ENCODE measurements at regions not wholly inside any gene's neighbourhood (a gene's known extent, or its start where the extent isn't known, plus 50 kb on each side); places are given as distances from the start of the nearest gene placed in this dataset.

DNA sequence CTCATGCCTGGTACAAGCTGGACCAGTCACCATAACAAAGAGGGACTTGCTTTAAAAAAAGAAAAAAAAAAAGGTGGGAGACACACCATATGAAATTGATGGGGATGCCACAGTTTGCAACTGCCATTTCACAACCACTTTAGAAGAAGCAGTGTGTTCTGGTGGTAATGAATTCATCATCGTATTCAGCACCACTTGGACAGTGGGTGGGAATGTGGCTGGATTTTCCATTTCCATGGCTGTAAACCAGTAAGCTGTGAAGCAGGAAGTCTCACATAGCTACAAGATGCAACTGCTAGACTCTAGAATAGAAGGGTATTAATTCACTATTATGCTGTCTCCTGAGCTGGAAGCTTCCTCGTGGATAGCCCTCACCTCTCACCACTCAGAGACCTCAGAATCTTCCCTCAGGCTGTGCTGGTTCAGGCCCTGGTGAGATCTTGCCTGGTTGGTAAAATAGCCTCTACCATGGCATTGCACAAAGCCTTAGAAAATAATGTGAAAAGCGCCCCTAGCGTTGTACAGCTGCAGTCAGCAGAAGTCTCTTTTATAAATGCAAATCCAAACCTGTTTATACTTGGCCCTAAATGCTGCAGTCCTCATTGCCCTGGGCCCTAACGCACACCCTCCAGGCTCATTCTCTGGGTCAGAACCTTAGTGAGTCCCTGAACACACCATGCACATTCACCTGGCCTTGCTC is 150.7 kb downstream of the KCTD15 start:
- no peak for DNase-seq (ENCODE audit: low read depth, low spot score)

DNA sequence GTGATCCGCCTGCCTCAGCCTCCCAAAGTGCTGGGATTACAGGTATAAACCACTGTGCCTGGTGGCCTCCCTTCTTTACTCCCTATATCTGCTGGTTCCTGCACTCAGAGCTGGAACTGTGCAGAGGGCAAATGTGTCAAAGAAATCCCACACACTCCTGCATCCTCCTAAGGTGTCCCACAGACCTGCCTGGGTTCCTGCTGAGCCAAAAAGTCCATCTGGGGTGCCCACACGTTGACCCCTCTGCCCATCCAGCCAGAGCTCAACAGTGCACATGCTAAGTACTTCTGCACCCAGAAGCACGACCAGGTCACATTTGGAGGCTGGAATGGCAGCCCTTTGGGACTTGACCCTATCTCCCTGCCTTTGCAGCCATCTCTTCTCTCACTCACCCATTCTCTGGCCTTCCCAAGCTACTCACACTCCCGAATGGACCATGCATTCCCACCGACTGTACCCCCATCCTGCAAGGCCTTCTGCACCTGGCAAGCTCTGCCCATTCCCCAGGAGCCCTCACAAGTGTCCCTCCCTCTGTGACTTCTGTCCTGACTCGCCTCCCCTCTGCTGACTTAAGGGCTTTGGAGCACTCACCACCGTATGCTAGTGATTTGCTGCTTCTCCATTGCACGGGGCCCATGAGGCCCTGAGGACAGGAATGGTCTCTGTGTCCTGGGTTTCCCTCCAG is 152.1 kb downstream of the KCTD15 start:
- DNase-seq (ENCODE audit: low read depth, low spot score): no peak

DNA sequence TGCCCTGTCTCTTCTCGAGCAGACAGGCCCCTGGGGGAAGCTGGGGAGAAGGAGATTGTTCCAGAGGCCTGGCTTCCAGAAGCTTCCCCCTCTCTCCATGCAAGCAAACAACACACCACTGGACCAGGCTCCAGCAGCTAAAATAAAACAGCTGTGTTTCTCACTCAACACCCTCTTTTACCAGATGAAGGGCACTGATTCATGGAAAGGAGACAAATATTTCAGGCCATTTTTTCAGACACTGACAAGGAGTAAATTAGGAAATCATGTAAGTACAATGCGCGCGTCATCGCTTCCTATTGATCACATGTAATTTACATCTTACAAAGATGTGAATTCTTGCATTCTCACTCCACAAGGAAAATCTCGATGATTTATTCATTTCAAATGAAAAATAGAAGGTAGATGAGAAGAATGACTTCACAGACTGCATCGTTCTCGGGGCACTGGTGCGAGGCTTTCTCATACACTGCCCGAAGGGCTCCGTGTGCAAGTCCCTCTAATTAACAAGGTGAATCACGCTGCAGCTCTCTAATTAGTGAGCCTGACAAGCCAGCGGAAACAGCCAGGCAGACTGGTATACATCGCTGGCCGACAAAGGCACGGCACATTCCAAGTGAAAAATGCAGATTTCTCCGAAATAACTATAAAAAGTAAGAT is 153.6 kb downstream of the KCTD15 start:
- no peak for DNase-seq (ENCODE audit: low read depth, low spot score)

DNA sequence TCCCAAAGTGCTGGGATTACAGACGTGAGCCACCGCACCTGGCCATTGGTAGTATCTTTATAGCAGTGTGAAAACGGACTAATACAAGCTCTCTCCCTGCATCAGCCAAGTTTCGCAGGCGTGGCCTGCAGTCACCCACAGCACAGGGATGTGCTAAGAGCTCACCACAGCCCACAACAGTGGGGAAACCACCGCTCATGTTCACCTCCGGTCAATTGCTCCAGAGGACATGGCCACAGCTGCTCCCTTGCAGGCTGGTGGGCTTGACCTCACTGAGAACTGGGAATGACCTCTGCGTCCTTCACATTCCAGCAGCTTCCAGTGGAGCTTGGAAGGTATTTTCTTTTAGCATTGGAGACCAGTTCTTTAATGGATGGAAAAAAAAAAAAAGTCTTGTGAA is 156.4 kb downstream of the KCTD15 start:
- DNase-seq (ENCODE audit: low read depth, low spot score): no peak

GRCh38 chr19:33953592-33953991 is 156.9 kb downstream of the KCTD15 start:
- DNase-seq (ENCODE audit: low read depth, low spot score): no peak

GRCh38 chr19:33954686-33955085 is 158.0 kb downstream of the KCTD15 start:
- no peak for DNase-seq (ENCODE audit: low read depth, low spot score)

GRCh38 chr19:33956941-33957340 is 160.3 kb downstream of the KCTD15 start:
- no peak for DNase-seq (ENCODE audit: low read depth, low spot score)

GRCh38 chr19:33957804-33958203 is 161.1 kb downstream of the KCTD15 start:
- no peak for DNase-seq (ENCODE audit: low read depth, low spot score)

DNA sequence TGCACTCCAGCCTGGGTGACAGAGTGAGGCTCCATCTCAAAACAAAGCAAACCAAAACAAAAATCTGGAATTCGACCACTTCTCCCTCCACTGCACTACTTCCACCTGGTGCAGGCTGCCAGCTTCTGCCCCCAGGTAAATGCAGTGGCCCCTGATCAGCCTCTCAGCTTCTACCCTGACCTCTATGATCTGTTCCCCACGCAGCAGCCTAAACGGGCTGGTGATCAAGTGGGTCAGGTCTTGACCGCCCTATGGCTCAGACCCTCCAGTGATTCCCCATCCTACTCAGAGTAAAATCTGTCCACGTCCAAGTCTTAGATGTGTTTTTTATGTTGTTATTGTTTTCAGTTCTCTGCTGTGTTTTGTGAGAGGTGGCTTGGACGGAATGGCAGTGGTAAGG is 163.9 kb downstream of the KCTD15 start:
- no peak for DNase-seq (ENCODE audit: low read depth, low spot score)

DNA sequence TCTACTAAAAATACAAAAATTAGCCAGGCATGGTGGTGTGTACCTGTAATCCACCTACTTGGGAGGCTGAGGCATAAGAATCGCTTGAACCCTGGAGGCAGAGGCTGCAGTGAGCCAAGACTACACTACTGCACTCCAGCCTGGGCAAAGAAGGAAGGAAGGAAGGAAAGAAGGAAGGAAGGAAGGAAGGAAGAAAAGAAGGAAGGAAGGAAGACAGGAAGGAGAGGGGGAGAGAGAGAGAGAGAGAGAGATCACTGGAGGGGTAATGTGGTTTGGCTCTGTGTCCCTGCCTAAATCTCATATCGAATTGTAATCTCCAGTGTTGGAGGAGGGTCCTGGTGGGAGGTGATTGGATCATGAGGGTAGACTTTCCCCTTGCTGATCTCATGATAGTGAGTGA is 165.5 kb downstream of the KCTD15 start:
- no peak for DNase-seq (ENCODE audit: low read depth, low spot score)

DNA sequence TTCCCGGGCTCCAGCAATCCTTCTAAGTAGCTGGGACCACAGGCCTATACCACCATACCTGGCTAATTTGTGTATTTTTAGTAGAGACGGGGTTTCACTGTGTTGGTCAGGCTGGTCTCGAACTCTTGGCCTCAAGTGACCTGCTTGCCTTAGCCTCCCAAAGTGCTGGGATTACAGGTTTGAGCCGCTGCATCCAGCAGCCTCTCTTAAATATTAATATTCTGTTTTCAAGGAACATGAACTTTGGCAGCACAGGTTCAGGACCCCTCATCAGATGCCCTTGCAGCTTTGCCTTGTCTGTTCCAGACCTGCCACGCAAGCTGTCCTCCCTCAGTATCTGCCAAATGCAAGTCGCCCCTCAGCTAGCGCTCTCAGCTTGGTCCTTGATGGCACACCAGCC is 166.8 kb downstream of the KCTD15 start:
- DNase-seq (ENCODE audit: low read depth, low spot score): no peak

- DNase-seq (ENCODE audit: low read depth, low spot score): no peak
These were observed 174.4 kb downstream of the KCTD15 start for GRCh38 chr19:33971073-33971472.

GRCh38 chr19:33977756-33978685 is 181.4 kb downstream of the KCTD15 start:
- no peak for DNase-seq (ENCODE audit: low read depth, low spot score)

GRCh38 chr19:33982706-33983105 is 186.0 kb downstream of the KCTD15 start:
- DNase-seq (ENCODE audit: low read depth, low spot score): no peak

GRCh38 chr19:33988601-33989000 is 183.7 kb upstream of the LSM14A start:
- DNase-seq (ENCODE audit: low read depth, low spot score): no peak

DNA sequence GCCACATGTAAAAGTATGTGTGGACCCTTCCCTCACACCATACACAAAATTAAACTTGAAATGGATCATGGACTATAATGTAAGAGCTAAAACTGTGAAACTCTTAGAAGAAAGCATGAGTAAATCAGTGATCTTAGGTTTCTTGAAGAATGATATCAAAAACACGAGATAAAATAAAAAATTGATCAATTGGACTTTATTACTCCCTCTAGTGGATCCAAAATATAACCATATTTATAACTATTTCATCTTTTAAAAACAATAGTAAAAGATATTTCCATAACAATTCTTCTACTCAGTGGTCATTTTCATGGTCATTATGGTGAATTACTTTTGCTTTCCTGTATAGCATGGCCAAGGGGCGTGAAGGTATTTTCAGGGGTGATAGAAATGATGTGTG is 174.6 kb upstream of the LSM14A start:
- DNase-seq (ENCODE audit: low read depth, low spot score): no peak

GRCh38 chr19:33998302-33998701 is 174.0 kb upstream of the LSM14A start:
- DNase-seq (ENCODE audit: low read depth, low spot score): no peak

GRCh38 chr19:33998739-33999345 is 173.5 kb upstream of the LSM14A start:
- no peak for DNase-seq (ENCODE audit: low read depth, low spot score)

GRCh38 chr19:34017024-34017423 is 155.3 kb upstream of the LSM14A start:
- DNase-seq (ENCODE audit: low read depth, low spot score): no peak

DNA sequence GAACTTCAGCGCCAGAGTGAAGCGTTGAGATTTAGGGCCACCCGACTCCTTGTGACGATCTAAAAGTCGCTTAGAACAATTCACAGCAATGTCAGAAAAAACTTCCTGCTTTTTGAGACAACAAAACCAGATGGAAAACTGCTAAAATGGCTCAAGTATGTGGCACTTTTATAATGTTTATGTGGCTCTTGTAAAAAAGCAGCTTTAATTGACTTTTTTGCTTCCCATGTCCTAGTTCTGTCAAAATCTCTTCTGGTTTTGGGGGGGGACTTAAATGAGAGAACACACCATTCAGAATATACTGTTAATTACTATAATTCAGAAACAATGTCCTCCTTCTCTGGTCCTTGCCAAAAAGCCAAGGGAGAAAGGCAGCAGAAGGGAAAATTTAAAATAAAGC is 154.7 kb upstream of the LSM14A start:
- DNase-seq (ENCODE audit: low read depth, low spot score): no peak

DNA sequence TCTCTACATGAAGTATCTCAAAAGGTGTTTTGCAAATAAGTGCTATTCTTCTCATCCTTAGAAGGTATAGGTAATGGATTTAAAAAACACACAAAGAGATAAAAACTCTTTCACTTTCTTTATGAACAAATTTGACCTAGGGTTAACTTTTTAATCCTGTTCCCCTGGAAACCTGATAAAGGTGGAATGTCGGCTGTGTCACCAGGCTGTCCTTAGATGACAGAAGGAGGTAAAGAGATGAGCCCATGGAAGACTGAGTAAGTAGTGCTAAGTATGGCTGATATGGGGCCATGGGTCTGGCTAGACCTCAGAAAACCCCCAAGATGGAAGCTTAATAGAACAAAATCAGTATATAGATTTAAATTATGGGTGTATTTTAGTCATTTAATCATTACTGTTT is 153.8 kb upstream of the LSM14A start:
- no peak for DNase-seq (ENCODE audit: low read depth, low spot score)

All from activated CD4-positive, CD25-positive, alpha-beta regulatory T cell treated with anti-CD3 and anti-CD28 coated beads, Interleukin-2, amount 50 U/mL, for 16 hours (primary cell).